GM12892 (cell line): ENCODE measurements at regions not wholly inside any gene's neighbourhood (a gene's known extent, or its start where the extent isn't known, plus 50 kb on each side); places are given as distances from the start of the nearest gene placed in this dataset.

Experiments
- DNase-seq: peaks from one replicate; pipeline ENCODE4 v3.0.0; 2011; ENCODE audit not compliant: insufficient read length
- FAIRE-seq: peaks from 2 replicates; lab custom pipeline; 2011; peaks lifted over from hg19 to GRCh38; lab: Jason Lieb, UNC
- POLR2A ChIP-seq: IDR thresholded peaks from 2 replicates; pipeline ENCODE4 v1.6.1; 2011; ENCODE audit warnings: low read depth, low read length, control low read depth
- POLR2AphosphoS5 ChIP-seq: IDR thresholded peaks from 2 replicates; pipeline ENCODE4 v1.6.1; 2011; ENCODE audit warnings: low read depth, low read length, control low read depth
- TAF1 ChIP-seq: IDR thresholded peaks from 2 replicates; pipeline ENCODE4 v1.6.1; 2011; ENCODE audit warnings: low read depth, mild to moderate bottlenecking, control low read depth, low read length, borderline replicate concordance

GRCh38 chr14:98721061-98721460 lies 550.9 kb downstream of the BCL11B start:
- FAIRE-seq: no peak
- no peak for TF ChIP-seq POLR2A
- no peak for TF ChIP-seq TAF1
- no peak for TF ChIP-seq POLR2AphosphoS5
- no peak for DNase-seq

- FAIRE-seq (no peak), DNase-seq (no peak)
- TF ChIP-seq POLR2AphosphoS5: no peak
- TF ChIP-seq POLR2A: no peak
- TF ChIP-seq TAF1: no peak
Measured at GRCh38 chr14:98724734-98725133, 547.3 kb downstream of the BCL11B start.

- TF ChIP-seq POLR2AphosphoS5 (no peak), TAF1 (no peak), POLR2A (no peak)
- no peak for FAIRE-seq
- no peak for DNase-seq
Measured at GRCh38 chr14:98725191-98725590, 546.8 kb downstream of the BCL11B start.

DNA sequence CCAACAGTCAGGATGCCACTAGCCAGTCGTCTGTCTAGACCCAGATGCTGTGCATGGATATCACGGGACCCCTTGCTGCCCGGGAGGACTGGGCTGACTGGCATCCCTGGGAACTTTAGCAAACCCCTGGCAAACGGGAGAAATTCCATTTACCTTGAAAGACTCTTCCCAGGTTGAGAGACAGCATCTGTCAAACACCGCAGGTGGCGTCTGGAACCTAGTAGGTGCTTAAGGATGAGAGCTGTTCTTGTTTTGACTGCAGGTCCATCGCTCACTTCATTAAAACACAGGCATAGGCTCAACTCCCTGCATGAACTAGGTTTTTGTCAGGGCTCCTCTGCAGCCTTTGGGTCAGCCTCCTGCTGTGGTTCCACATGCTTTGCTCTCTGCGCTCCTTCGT lies 546.3 kb downstream of the BCL11B start:
- FAIRE-seq: no peak

GRCh38 chr14:98726585-98727405 lies 545.2 kb downstream of the BCL11B start:
- no peak for FAIRE-seq
- no peak for DNase-seq
- TF ChIP-seq POLR2AphosphoS5 (no peak), TAF1 (no peak)

More for the DNA sequence above, 546.3 kb downstream of the BCL11B start:
- DNase-seq: no peak
- TF ChIP-seq POLR2A: no peak
- no peak for TF ChIP-seq TAF1
- no peak for TF ChIP-seq POLR2AphosphoS5

DNA sequence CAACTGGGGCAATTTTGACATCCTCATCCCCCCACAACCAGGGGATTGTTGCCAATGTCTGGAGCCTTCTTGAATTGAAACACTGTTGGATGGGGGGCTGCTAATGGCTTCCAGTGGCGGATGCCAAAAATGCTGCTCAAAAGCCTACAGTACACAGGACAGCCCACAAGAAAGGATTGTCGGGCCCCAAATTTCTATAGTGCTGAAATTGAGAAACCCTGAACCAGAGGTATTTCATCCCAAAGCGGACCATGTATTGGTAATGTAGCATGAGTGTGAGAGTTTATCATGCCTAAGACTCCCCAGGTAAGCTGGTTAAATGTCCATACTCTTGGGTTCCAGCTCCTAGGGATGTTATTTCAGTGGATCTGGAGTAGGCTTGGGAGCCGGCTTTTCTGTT lies 544.0 kb downstream of the BCL11B start:
- no peak for TF ChIP-seq TAF1
- TF ChIP-seq POLR2A: no peak
- no peak for TF ChIP-seq POLR2AphosphoS5
- no peak for DNase-seq
- FAIRE-seq: no peak

- no peak for FAIRE-seq
- DNase-seq: no peak
- no peak for TF ChIP-seq POLR2AphosphoS5
- TF ChIP-seq POLR2A: no peak
- TF ChIP-seq TAF1: no peak
Measured at GRCh38 chr14:98728836-98729235, 543.2 kb downstream of the BCL11B start.

DNA sequence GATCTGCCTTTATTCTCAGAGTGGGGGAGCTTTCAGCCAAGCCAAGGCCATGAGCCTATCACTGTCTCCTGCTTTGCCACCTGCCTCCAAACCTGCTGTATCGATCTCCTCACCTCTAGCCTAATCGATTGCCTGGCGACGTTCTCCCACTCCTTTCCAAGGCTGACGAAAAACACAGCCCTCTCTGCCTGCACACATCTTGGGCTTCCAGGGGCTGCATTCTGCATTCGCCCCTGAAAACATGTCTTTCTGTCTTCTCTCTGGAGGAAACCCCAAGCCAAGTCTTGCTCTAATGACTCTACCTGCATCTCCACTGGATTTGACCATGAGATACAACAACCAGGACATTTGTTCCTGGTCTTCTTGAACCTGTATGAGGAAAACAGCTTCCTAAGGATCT lies 540.7 kb downstream of the BCL11B start:
- no peak for FAIRE-seq

DNA sequence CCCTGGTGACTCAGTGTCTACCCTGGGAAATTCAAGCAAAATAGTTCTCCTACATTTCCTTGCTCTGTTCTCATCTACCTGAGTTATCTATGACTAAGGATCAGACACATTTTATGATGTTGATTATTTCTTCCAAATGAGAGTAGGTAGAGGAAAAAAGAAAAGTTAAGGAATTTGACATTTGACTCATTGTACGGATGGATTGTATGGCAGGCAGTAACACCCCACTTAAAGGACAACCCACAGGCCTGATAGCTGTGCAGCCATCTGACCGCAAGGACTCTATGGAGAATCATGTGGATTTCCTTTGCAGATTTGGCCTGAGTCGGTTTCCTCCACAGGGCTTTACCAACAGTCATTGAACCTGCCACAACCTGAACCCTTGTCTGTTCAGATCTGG lies 540.3 kb downstream of the BCL11B start:
- DNase-seq: no peak
- no peak for FAIRE-seq
- TF ChIP-seq POLR2A: no peak
- no peak for TF ChIP-seq POLR2AphosphoS5
- TF ChIP-seq TAF1: no peak

More for the DNA sequence above, 540.7 kb downstream of the BCL11B start:
- TF ChIP-seq POLR2AphosphoS5: no peak
- TF ChIP-seq TAF1: no peak
- no peak for TF ChIP-seq POLR2A
- no peak for DNase-seq

DNA sequence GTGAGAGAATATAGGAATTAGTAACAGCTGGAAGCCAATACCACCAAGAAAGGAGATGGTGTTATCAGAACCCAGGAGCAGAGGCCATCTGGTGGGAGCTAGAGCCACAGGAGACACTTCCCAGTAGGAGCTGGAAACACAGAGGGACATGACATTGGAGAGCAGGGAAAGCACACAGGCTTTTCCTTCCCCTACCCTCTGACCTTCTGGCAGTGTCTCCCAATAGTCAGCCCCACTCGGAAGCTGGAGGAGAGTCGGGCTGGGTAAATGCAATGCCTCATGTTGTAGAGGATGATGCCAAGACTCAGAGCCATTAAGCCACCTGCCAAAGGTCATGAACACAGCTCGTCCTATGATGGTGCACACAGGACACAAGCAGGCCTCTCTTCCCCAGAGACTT lies 538.5 kb downstream of the BCL11B start:
- no peak for DNase-seq
- FAIRE-seq: no peak
- TF ChIP-seq POLR2AphosphoS5 (no peak), POLR2A (no peak), TAF1 (no peak)

- no peak for FAIRE-seq
- TF ChIP-seq POLR2AphosphoS5: no peak
- TF ChIP-seq TAF1: no peak
- no peak for TF ChIP-seq POLR2A
- DNase-seq: no peak
Measured at GRCh38 chr14:98736701-98737338, 535.2 kb downstream of the BCL11B start.

DNA sequence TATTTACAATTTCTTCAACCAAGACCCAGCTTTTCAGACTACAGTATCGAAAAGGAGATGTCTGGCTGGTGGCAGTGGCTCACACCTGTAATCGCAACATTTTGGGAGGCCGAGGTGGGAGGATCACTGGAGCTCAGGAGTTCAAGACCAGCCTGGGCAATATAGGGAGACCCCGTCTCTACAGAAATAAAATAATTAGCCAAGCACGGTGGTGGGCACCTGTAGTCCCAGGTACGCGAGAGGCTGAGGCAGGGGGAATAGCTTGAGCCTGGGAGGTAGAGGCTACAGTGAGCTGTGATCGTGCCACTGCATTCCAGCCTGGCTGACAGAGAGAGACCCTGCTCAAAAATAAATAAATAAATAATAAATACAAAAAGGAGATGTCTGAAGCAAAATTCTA lies 530.5 kb downstream of the BCL11B start:
- TF ChIP-seq POLR2AphosphoS5 (no peak), TAF1 (no peak), POLR2A (no peak)
- DNase-seq (no peak), FAIRE-seq (no peak)
